ENCODE measurements at regions not wholly inside any gene's neighbourhood (a gene's known extent, or its start where the extent isn't known, plus 50 kb on each side); places are given as distances from the start of the nearest gene placed in this dataset.
"Not testable (repeated sequence)": the region's sequence is repeated elsewhere in the genome, so short reads cannot be mapped to it uniquely, and the experiment has no call there.

DNA sequence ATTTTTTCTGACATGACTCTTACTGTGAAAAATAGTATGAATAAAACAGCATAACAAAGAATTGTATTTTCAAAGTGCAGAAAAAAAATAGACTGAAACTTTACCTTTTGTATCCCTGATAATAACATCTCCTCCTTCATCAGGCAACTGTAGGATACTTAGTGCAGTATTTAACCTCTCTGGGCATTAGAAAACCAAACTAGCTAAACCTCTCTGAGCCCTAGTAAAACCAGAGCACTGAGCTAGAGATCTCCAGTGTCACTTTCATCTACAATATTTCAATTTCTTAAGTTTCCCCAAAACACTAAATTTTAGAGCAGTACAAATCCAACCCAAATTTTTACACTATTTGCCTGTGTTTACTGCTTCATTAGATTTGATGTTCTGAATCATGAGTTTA, 594.0 kb upstream of the LINC00305 start:
- no peak for TF ChIP-seq CTCF (IDR thresholded peaks at IDR 0.05)
- H3K9me3 ChIP-seq = peaks cover 0 to 14% (median 0%) of the 10 kb centered on the region in 11 donors
- no peaks in the 10 kb centered on the region for H3K27me3 ChIP-seq
- H3K4me3 ChIP-seq = no peak overlapping the region
- H3K27ac ChIP-seq = no peak overlapping the region
- no peaks in the 10 kb centered on the region for H3K36me3 ChIP-seq
- no peaks in the 10 kb centered on the region for H3K4me1 ChIP-seq
- no peak for ATAC-seq
- intact Hi-C loops (cut with DNase I) = no loop called here
- DNase-seq = no peak

GRCh38 chr18:64734063-64734462, 585.2 kb upstream of the LINC00305 start:
- no peaks in the 10 kb centered on the region for H3K27me3 ChIP-seq
- no peak overlapping the region for H3K4me3 ChIP-seq
- ATAC-seq (no peak), DNase-seq (no peak)
- H3K27ac ChIP-seq = no peak overlapping the region
- no peaks in the 10 kb centered on the region for H3K9me3 ChIP-seq
- WGBS, 2 donors = 87 to 88% methylated on average over 2 of the region's 2 CpGs
- no peaks in the 10 kb centered on the region for H3K36me3 ChIP-seq
- intact Hi-C loops (cut with DNase I) = no loop called here
- no peaks in the 10 kb centered on the region for H3K4me1 ChIP-seq
- no peak for TF ChIP-seq CTCF (IDR thresholded peaks at IDR 0.05)

DNA sequence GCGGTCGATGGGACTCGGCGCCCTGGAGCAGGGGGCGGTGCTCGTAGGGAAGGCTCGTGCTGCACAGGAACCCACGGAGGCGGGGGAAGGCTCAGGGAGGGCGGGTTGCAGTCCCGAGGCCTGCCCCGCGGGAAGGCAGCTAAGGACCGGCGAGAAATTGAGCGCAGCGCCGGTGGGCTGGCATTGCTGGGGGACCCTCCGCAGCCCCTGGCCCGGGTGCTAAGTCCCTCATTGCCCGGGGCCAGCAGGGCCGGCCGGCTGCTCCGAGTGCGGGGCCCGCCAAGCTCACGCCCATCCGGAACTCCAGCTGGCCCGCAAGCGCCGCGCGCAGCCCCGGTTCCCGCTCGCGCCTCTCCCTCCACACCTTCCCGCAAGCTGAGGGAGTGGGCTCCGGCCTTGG, 576.8 kb upstream of the LINC00305 start:
- intact Hi-C loops (cut with DNase I); ATAC-seq; H3K36me3 ChIP-seq; H3K27ac ChIP-seq; H3K27me3 ChIP-seq; H3K4me3 ChIP-seq; H3K4me1 ChIP-seq; DNase-seq: not testable (repeated sequence)
- WGBS, 2 donors = 92 to 93% methylated on average over 32 to 33 of the region's 39 CpGs
- peaks cover 0 to 10% (median 0%) of the 10 kb centered on the region in 11 donors for H3K9me3 ChIP-seq

- Histone ChIP-seq H3K36me3 (no peaks in the 10 kb centered on the region), H3K4me3 (no peak overlapping the region), H3K27ac (no peak overlapping the region), H3K4me1 (no peaks in the 10 kb centered on the region), H3K9me3 (peaks cover 0 to 10% (median 0%) of the 10 kb centered on the region in 11 donors), H3K27me3 (no peaks in the 10 kb centered on the region)
- ATAC-seq (no peak), DNase-seq (no peak)
- WGBS, 2 donors = 74 to 77% methylated on average over 19 of the region's 19 CpGs
- intact Hi-C loops (cut with DNase I) = no loop called here
- no peak for TF ChIP-seq CTCF (IDR thresholded peaks at IDR 0.05)
These were observed 572.0 kb upstream of the LINC00305 start for GRCh38 chr18:64720781-64721464.

DNA sequence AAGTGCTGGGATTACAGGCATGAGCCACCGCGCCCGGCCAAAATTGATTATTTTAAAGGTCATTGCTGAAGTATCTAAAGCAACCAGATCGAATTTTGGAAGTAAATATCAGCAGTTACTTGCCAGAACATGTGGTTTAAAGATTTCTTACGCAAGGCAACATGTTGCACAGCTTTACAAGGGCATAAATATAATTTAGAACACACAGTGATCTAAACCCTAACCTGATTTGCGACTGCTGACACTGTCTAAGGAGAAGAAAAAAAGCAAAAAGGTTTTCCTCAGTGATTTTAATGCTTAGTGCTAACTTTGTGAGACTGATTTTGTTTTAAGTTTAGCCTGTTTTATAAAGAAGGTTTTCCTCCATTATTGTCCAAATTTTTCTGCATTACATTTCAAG, 569.9 kb upstream of the LINC00305 start:
- Histone ChIP-seq H3K9me3 (peaks cover 0 to 8% (median 0%) of the 10 kb centered on the region in 11 donors), H3K36me3 (no peaks in the 10 kb centered on the region), H3K4me1 (peaks cover 0 to under 1% (median 0%) of the 10 kb centered on the region in 9 donors), H3K27ac (no peak overlapping the region), H3K27me3 (no peaks in the 10 kb centered on the region), H3K4me3 (no peak overlapping the region)
- ATAC-seq (no peak), DNase-seq (no peak)
- TF ChIP-seq CTCF (IDR thresholded peaks at IDR 0.05) = no peak
- intact Hi-C loops (cut with DNase I) = no loop called here
- 72 to 85% methylated on average over 3 to 6 of the region's 6 CpGs for WGBS, 2 donors

Measured in heart right ventricle (tissue), 16 donors.